H9 (cell line): ENCODE measurements at regions not wholly inside any gene's neighbourhood (a gene's known extent, or its start where the extent isn't known, plus 50 kb on each side); places are given as distances from the start of the nearest gene placed in this dataset.

Source experiments
- DNase-seq: peaks from one replicate; pipeline ENCODE4 v3.0.0-alpha.2; 2017
- H2AFZ ChIP-seq: one replicate; pipeline ENCODE4 v1.6.1; 2013; ENCODE audit warnings: mild to moderate bottlenecking, low read length, control low read depth, moderate library complexity
- H2AK5ac ChIP-seq: 2 replicates; pipeline ENCODE4 v1.6.1; 2013; ENCODE audit warnings: low read length, control low read depth, mixed read lengths; ENCODE audit not compliant: insufficient read length
- H2BK120ac ChIP-seq: one replicate; pipeline ENCODE4 v1.6.1; 2013; ENCODE audit warnings: low read depth, mild to moderate bottlenecking, low read length, control low read depth, inconsistent platforms; ENCODE audit not compliant: poor library complexity, severe bottlenecking
- H2BK12ac ChIP-seq: 2 replicates; pipeline ENCODE4 v1.6.1; 2013; ENCODE audit warnings: low read length, control low read depth, mixed read lengths, low read depth; ENCODE audit not compliant: insufficient read length
- H2BK15ac ChIP-seq: 2 replicates; pipeline ENCODE4 v1.6.1; 2013; ENCODE audit warnings: low read depth, low read length, control low read depth
- H2BK20ac ChIP-seq: one replicate; pipeline ENCODE4 v1.6.1; 2013; ENCODE audit warnings: low read depth, mild to moderate bottlenecking, low read length, control low read depth, inconsistent platforms; ENCODE audit not compliant: poor library complexity, severe bottlenecking
- H2BK5ac ChIP-seq: 2 replicates; pipeline ENCODE4 v1.6.1; 2013; ENCODE audit warnings: low read length, control low read depth, mixed read lengths; ENCODE audit not compliant: insufficient read length
- H3K14ac ChIP-seq: 2 replicates; pipeline ENCODE4 v1.6.1; 2013; ENCODE audit warnings: low read length, control low read depth; ENCODE audit not compliant: insufficient read depth
- H3K18ac ChIP-seq: 2 replicates; pipeline ENCODE4 v1.6.1; 2013; ENCODE audit warnings: low read depth, mild to moderate bottlenecking, mixed read lengths, low read length, control low read depth; ENCODE audit not compliant: insufficient read length
- H3K23ac ChIP-seq: 2 replicates; pipeline ENCODE4 v1.6.1; 2013; ENCODE audit warnings: low read length, control low read depth, mixed read lengths, low read depth; ENCODE audit not compliant: insufficient read length
- H3K23me2 ChIP-seq: 2 replicates; pipeline ENCODE4 v1.6.1; 2013; ENCODE audit warnings: low read depth, mild to moderate bottlenecking, mixed read lengths, low read length, control low read depth; ENCODE audit not compliant: insufficient read length, poor library complexity, severe bottlenecking
- H3K27ac ChIP-seq: 2 replicates; pipeline ENCODE4 v1.5.1; 2013; ENCODE audit warnings: low read length, control low read depth, mixed read lengths, low read depth; ENCODE audit not compliant: insufficient read length
- H3K27me3 ChIP-seq: 2 replicates; pipeline ENCODE4 v1.6.1; 2013; ENCODE audit warnings: low read length, control low read depth, inconsistent platforms; ENCODE audit not compliant: insufficient read depth
- H3K4ac ChIP-seq: 2 replicates; pipeline ENCODE4 v1.6.1; 2013; ENCODE audit warnings: low read depth, mild to moderate bottlenecking, control low read depth, inconsistent platforms, low read length, moderate library complexity
- H3K4me1 ChIP-seq: 2 replicates; pipeline ENCODE4 v1.6.1; 2013; ENCODE audit warnings: low read length, control low read depth, inconsistent platforms; ENCODE audit not compliant: insufficient read depth
- H3K4me2 ChIP-seq: 2 replicates; pipeline ENCODE4 v1.6.1; 2013; ENCODE audit warnings: low read length, control low read depth, mixed read lengths; ENCODE audit not compliant: insufficient read length, insufficient read depth
- H3K56ac ChIP-seq: 2 replicates; pipeline ENCODE4 v1.6.1; 2013; ENCODE audit warnings: low read depth, mild to moderate bottlenecking, mixed read lengths, low read length, control low read depth; ENCODE audit not compliant: insufficient read length
- H3K79me1 ChIP-seq: 2 replicates; pipeline ENCODE4 v1.6.1; 2013; ENCODE audit warnings: low read depth, mild to moderate bottlenecking, moderate library complexity, low read length, control low read depth, inconsistent platforms; ENCODE audit not compliant: insufficient read depth, poor library complexity, severe bottlenecking
- H3K79me2 ChIP-seq: 2 replicates; pipeline ENCODE4 v1.6.1; 2013; ENCODE audit warnings: low read length, control low read depth, inconsistent platforms; ENCODE audit not compliant: insufficient read depth
- H3K9ac ChIP-seq: 2 replicates; pipeline ENCODE4 v1.6.1; 2013; ENCODE audit warnings: low read length, control low read depth, mixed read lengths; ENCODE audit not compliant: insufficient read length; ENCODE audit errors: extremely low read depth
- H3K9me3 ChIP-seq: one replicate; pipeline ENCODE4 v1.6.1; 2013; ENCODE audit warnings: low read depth, low read length, inconsistent platforms; ENCODE audit not compliant: control insufficient read depth
- H3T11ph ChIP-seq: one replicate; pipeline ENCODE4 v1.6.1; 2013; ENCODE audit warnings: mild to moderate bottlenecking, low read length, control low read depth, inconsistent platforms
- H4K20me1 ChIP-seq: one replicate; pipeline ENCODE4 v1.6.1; 2013; ENCODE audit not compliant: control insufficient read depth, insufficient read length, insufficient read depth
- H4K5ac ChIP-seq: 2 replicates; pipeline ENCODE4 v1.6.1; 2013; ENCODE audit warnings: low read depth, mild to moderate bottlenecking, mixed read lengths, low read length, control low read depth; ENCODE audit not compliant: insufficient read length
- H4K8ac ChIP-seq: replicated peaks from 2 replicates; pipeline ENCODE4 v1.6.1; 2013; ENCODE audit warnings: low read length, control low read depth, mixed read lengths, low read depth; ENCODE audit not compliant: insufficient read length
- H4K91ac ChIP-seq: 2 replicates; pipeline ENCODE4 v1.6.1; 2013; ENCODE audit warnings: low read depth, mild to moderate bottlenecking, moderate library complexity, mixed read lengths, low read length, control low read depth; ENCODE audit not compliant: insufficient read length
- H3K27ac Mint-ChIP-seq, 3 experiments: 2 replicates in 2 of 3; 3 replicates in 1 of 3; pipeline ENCODE4 v1.8.0; 2020 to 2021; ENCODE audit warnings: mixed read lengths in 3 of 3, mild to moderate bottlenecking in 1 of 3, moderate library complexity in 1 of 3
- H3K27me3 Mint-ChIP-seq: 2 replicates; pipeline ENCODE4 v1.8.0; 2021; ENCODE audit warnings: low read depth, mild to moderate bottlenecking, moderate library complexity, mixed read lengths
- H3K36me3 Mint-ChIP-seq, 3 experiments: 2 replicates in 2 of 3; 3 replicates in 1 of 3; pipeline ENCODE4 v1.8.0; 2020 to 2021; ENCODE audit warnings: low read depth in 3 of 3, mixed read lengths in 3 of 3; ENCODE audit not compliant: insufficient read depth in 1 of 3
- H3K4me1 Mint-ChIP-seq, 2 experiments: 2 replicates each; pipeline ENCODE4 v1.8.0; 2020; ENCODE audit warnings: mixed read lengths in 2 of 2
- H3K4me3 Mint-ChIP-seq, 2 experiments: 2 replicates in 1 of 2; 3 replicates in 1 of 2; pipeline ENCODE4 v1.8.0; 2020 to 2021; ENCODE audit warnings: mild to moderate bottlenecking in 2 of 2, mixed read lengths in 2 of 2, moderate library complexity in 1 of 2
- H3K9me3 Mint-ChIP-seq, 2 experiments: 2 replicates in 1 of 2; 3 replicates in 1 of 2; pipeline ENCODE4 v1.8.0; 2020; ENCODE audit warnings: mild to moderate bottlenecking in 2 of 2, mixed read lengths in 2 of 2, moderate library complexity in 1 of 2
- WGBS: extraction: QIAGEN DNeasy Blood & Tissue Kit; methylation state at CpG from one replicate; pipeline ENCODE4 v1.1.7; 2013; ENCODE audit warnings: missing lambda C conversion rate, low lambda C conversion rate, mixed read lengths; ENCODE audit not compliant: insufficient read length; ENCODE audit errors: extremely low coverage; 5-methylcytosine and 5-hydroxymethylcytosine counted together
- TF ChIP-seq, protein P1 (sequence below): fragments of 200-600 bp; sonication (generic); conservative IDR thresholded peaks from 3 replicates; pipeline ENCODE4 v1.8.0; 2021; ENCODE audit warnings: antibody characterized with exemption, mild to moderate bottlenecking

DNA sequence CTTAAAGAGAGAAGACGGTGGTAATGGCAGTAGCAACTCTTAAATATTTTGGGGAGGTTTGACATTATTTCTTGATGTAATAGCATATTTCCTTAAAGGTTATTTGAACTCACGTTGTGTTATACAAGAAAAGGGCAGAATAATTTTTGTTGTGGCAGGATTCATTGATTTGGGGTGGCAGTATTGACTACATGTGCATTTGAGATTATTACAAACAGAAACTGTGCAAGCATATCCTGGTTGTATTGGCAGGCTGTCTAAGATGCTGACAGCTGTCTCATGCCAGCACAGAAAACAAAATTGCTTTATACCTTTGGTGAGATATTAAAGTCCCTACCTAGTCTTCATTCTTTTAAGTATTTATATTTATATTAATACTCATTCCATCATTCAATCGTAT lies 300.7 kb upstream of the MAGEC2 start:
- no CpG with 5 or more reads among the region's 3 CpGs for WGBS
- Histone ChIP-seq H3T11ph (no peak overlapping the region), H4K8ac (no peak overlapping the region), H2BK12ac (no peak overlapping the region), H3K4ac (no peak overlapping the region), H2AK5ac (no peak overlapping the region), H3K4me2 (no peak overlapping the region), H3K9ac (no peak overlapping the region), H3K23me2 (no peaks in the 10 kb centered on the region), H3K9me3 (no peaks in the 10 kb centered on the region), H2BK5ac (no peak overlapping the region), H3K79me2 (no peaks in the 10 kb centered on the region; the same call in 1 of the 2 replicates), H2BK20ac (no peak overlapping the region), H3K18ac (no peak overlapping the region), H3K27ac (no peak overlapping the region), H4K20me1 (no peaks in the 10 kb centered on the region), H4K91ac (no peak overlapping the region), H2AFZ (no peak overlapping the region), H2BK15ac (no peak overlapping the region), H3K56ac (no peak overlapping the region), H3K79me1 (no peaks in the 10 kb centered on the region), H4K5ac (no peak overlapping the region), H2BK120ac (no peak overlapping the region), H3K4me1 (no peaks in the 10 kb centered on the region), H3K27me3 (no peaks in the 10 kb centered on the region; the same call in 1 of the 2 replicates), H3K14ac (no peak overlapping the region), H3K23ac (no peak overlapping the region)
- Mint-ChIP-seq H3K4me3 (no peak overlapping the region), H3K4me1 (0 out of 4 replicates have a peak, but pooled peaks cover 0 to 3% of the 10 kb centered on the region in 2 experiments), H3K27ac (no peak overlapping the region; a peak in 1 of 7 replicates), H3K27me3 (no peaks in the 10 kb centered on the region), H3K36me3 (no peaks in the 10 kb centered on the region; a peak in 1 of 7 replicates), H3K9me3 (peaks cover 39 to 46% of the 10 kb centered on the region in 2 experiments)
- TF ChIP-seq, protein P1, sequence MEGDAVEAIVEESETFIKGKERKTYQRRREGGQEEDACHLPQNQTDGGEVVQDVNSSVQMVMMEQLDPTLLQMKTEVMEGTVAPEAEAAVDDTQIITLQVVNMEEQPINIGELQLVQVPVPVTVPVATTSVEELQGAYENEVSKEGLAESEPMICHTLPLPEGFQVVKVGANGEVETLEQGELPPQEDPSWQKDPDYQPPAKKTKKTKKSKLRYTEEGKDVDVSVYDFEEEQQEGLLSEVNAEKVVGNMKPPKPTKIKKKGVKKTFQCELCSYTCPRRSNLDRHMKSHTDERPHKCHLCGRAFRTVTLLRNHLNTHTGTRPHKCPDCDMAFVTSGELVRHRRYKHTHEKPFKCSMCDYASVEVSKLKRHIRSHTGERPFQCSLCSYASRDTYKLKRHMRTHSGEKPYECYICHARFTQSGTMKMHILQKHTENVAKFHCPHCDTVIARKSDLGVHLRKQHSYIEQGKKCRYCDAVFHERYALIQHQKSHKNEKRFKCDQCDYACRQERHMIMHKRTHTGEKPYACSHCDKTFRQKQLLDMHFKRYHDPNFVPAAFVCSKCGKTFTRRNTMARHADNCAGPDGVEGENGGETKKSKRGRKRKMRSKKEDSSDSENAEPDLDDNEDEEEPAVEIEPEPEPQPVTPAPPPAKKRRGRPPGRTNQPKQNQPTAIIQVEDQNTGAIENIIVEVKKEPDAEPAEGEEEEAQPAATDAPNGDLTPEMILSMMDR = no peak
- no peak for DNase-seq
